ENCODE measurements at regions not wholly inside any gene's neighbourhood (a gene's known extent, or its start where the extent isn't known, plus 50 kb on each side); places are given as distances from the start of the nearest gene placed in this dataset.

DNA sequence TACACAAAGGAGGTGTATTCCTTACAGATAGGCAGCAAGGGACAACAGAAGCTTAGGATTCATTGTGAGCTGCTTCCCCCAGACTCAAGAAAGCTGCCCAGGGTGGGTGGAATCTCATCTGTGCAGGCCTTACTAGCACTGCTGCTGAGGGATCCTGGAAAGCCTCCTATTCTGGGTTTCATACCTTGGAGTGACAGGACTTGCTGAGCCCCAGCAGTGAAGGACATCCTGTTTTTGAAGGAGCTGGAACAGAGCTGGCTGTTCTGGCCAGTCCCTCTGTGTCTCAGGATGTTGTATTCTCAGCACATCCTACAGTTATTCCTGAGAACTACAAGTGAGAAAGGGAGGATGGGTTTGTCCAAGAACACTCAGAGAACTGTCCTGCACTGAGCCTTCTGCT, 486.3 kb downstream of the PTPRU start:
- FAIRE-seq (no peak), DNase-seq (ENCODE audit: low read depth in 1 of 2, low spot score in 1 of 2) (no peak), ATAC-seq (no peak)
- no peak for TF ChIP-seq RFX5 (IDR thresholded peaks at IDR 0.05)
- no peak for TF ChIP-seq NPAS2 (CRISPR knock-in tag; IDR thresholded peaks at IDR 0.05; ENCODE audit: borderline replicate concordance)
- TF ChIP-seq RCOR1 (IDR thresholded peaks at IDR 0.05; ENCODE audit: low read depth, low read length) = no peak
- TF ChIP-seq FOSL2 (IDR thresholded peaks at IDR 0.05) = no peak
- TF ChIP-seq FOSL2 (CRISPR knock-in tag; IDR thresholded peaks at IDR 0.05) = no peak
- TF ChIP-seq RNF2 (IDR thresholded peaks at IDR 0.05; ENCODE audit: borderline replicate concordance, low read depth) = no peak
- TF ChIP-seq ZC3H11A (IDR thresholded peaks at IDR 0.05) = no peak
- no peak for TF ChIP-seq RAD21 (conservative IDR thresholded peaks at IDR 0.05 in 1 of 2, IDR thresholded peaks at IDR 0.05 in 1 of 2)
- no peak for TF ChIP-seq POLR2A (IDR thresholded peaks at IDR 0.05; ENCODE audit: low read length)
- TF ChIP-seq, protein P1, sequence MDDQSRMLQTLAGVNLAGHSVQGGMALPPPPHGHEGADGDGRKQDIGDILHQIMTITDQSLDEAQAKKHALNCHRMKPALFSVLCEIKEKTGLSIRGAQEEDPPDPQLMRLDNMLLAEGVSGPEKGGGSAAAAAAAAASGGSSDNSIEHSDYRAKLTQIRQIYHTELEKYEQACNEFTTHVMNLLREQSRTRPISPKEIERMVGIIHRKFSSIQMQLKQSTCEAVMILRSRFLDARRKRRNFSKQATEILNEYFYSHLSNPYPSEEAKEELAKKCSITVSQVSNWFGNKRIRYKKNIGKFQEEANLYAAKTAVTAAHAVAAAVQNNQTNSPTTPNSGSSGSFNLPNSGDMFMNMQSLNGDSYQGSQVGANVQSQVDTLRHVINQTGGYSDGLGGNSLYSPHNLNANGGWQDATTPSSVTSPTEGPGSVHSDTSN (IDR thresholded peaks at IDR 0.05) = no peak
- TF ChIP-seq, protein P2, sequence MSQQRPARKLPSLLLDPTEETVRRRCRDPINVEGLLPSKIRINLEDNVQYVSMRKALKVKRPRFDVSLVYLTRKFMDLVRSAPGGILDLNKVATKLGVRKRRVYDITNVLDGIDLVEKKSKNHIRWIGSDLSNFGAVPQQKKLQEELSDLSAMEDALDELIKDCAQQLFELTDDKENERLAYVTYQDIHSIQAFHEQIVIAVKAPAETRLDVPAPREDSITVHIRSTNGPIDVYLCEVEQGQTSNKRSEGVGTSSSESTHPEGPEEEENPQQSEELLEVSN (IDR thresholded peaks at IDR 0.05; ENCODE audit: borderline replicate concordance, low read depth) = no peak
- H3K4me1 ChIP-seq = no peaks in the 10 kb centered on the region
- no peak overlapping the region for H3K4me2 ChIP-seq
- CTCF ChIA-PET = no interaction called here
- no peak overlapping the region for H3K4me3 ChIP-seq
- POLR2A ChIA-PET = no interaction called here
- H3K27ac ChIP-seq = no peak overlapping the region
- H3K9me3 ChIP-seq = no peaks in the 10 kb centered on the region; the same call in 2 of the 3 replicates

DNA sequence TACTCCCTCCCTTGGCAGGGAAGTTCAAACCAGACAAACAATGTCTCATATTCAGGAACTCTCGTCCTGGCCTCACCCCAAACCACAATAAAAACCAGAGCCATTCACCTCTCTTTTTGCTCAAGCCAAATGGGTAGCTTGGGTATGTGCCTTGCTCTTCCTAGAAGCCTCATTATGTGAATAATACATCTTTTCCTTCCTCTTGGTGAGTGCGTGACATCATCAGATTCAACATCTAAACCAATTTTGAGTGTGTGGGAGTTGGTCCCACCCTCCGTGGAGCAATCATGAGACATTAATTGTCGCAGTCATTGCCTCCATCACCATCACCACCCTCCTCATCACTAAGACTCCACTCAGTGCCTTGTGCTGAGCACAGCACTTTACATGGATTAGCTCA, 482.9 kb downstream of the PTPRU start:
- no peaks in the 10 kb centered on the region for H3K4me1 ChIP-seq
- POLR2A ChIA-PET = no interaction called here
- CTCF ChIA-PET = no interaction called here
- DNase-seq (ENCODE audit: low read depth in 1 of 2, low spot score in 1 of 2) (no peak), FAIRE-seq (no peak), ATAC-seq (no peak)
- H3K9me3 ChIP-seq = no peaks in the 10 kb centered on the region; the same call in 2 of the 3 replicates
- no peak overlapping the region for H3K4me2 ChIP-seq
- H3K27ac ChIP-seq = no peak overlapping the region
- TF ChIP-seq, protein P3, sequence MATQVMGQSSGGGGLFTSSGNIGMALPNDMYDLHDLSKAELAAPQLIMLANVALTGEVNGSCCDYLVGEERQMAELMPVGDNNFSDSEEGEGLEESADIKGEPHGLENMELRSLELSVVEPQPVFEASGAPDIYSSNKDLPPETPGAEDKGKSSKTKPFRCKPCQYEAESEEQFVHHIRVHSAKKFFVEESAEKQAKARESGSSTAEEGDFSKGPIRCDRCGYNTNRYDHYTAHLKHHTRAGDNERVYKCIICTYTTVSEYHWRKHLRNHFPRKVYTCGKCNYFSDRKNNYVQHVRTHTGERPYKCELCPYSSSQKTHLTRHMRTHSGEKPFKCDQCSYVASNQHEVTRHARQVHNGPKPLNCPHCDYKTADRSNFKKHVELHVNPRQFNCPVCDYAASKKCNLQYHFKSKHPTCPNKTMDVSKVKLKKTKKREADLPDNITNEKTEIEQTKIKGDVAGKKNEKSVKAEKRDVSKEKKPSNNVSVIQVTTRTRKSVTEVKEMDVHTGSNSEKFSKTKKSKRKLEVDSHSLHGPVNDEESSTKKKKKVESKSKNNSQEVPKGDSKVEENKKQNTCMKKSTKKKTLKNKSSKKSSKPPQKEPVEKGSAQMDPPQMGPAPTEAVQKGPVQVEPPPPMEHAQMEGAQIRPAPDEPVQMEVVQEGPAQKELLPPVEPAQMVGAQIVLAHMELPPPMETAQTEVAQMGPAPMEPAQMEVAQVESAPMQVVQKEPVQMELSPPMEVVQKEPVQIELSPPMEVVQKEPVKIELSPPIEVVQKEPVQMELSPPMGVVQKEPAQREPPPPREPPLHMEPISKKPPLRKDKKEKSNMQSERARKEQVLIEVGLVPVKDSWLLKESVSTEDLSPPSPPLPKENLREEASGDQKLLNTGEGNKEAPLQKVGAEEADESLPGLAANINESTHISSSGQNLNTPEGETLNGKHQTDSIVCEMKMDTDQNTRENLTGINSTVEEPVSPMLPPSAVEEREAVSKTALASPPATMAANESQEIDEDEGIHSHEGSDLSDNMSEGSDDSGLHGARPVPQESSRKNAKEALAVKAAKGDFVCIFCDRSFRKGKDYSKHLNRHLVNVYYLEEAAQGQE (IDR thresholded peaks at IDR 0.05) = no peak
- TF ChIP-seq ZSCAN20 (CRISPR knock-in tag; IDR thresholded peaks at IDR 0.05) = no peak
- peak; percentile 43 for TF ChIP-seq MAFK (IDR thresholded peaks at IDR 0.05; ENCODE audit: partially characterized antibody)
- TF ChIP-seq, protein P4, sequence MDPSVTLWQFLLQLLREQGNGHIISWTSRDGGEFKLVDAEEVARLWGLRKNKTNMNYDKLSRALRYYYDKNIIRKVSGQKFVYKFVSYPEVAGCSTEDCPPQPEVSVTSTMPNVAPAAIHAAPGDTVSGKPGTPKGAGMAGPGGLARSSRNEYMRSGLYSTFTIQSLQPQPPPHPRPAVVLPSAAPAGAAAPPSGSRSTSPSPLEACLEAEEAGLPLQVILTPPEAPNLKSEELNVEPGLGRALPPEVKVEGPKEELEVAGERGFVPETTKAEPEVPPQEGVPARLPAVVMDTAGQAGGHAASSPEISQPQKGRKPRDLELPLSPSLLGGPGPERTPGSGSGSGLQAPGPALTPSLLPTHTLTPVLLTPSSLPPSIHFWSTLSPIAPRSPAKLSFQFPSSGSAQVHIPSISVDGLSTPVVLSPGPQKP (IDR thresholded peaks at IDR 0.05; ENCODE audit: low read depth, low read length) = no peak
- TF ChIP-seq HEYL (CRISPR knock-in tag; IDR thresholded peaks at IDR 0.05) = no peak
- no peak for TF ChIP-seq EHF (CRISPR knock-in tag; IDR thresholded peaks at IDR 0.05)
- TF ChIP-seq CHD4 (IDR thresholded peaks at IDR 0.05; ENCODE audit: borderline replicate concordance) = no peak
- no peak overlapping the region for H3K4me3 ChIP-seq
- WGBS (ENCODE audit: missing lambda C conversion rate) = 24% methylated on average over 4 of the region's 4 CpGs

DNA sequence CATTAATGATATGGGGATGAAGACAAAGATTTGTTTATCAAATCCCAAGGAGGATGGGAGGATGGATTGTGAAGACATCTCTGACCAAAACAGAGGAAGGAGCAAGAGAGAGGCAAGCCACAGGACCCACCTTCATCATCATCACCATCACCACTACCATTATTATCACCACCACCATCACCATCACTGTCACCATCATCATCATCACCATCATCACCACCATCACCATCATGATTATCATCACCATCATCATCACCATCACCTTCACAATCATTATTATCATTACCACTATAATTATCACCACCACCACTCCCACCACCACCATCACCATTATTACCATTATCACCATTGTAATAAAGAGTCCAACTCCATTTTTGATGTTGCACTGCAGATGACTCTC, 482.5 kb downstream of the PTPRU start:
- Histone ChIP-seq H3K4me3 (no peak overlapping the region), H3K4me1 (no peaks in the 10 kb centered on the region), H3K27ac (no peak overlapping the region), H3K4me2 (no peak overlapping the region), H3K9me3 (no peaks in the 10 kb centered on the region; the same call in 2 of the 3 replicates)
- TF ChIP-seq HOXA7 (CRISPR knock-in tag; IDR thresholded peaks at IDR 0.05) (no peak), HOXB13 (CRISPR knock-in tag; IDR thresholded peaks at IDR 0.05; ENCODE audit: low read depth) (no peak), CBX2 (IDR thresholded peaks at IDR 0.05; ENCODE audit: borderline replicate concordance, low read depth) (no peak), ZFP36 (IDR thresholded peaks at IDR 0.05; ENCODE audit: borderline replicate concordance, partially characterized antibody) (no peak), RAD21 (conservative IDR thresholded peaks at IDR 0.05 in 1 of 2, IDR thresholded peaks at IDR 0.05 in 1 of 2) (no peak)
- TF ChIP-seq, protein P5, sequence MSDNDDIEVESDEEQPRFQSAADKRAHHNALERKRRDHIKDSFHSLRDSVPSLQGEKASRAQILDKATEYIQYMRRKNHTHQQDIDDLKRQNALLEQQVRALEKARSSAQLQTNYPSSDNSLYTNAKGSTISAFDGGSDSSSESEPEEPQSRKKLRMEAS (IDR thresholded peaks at IDR 0.05) = no peak
- TF ChIP-seq, protein P4 (IDR thresholded peaks at IDR 0.05; ENCODE audit: low read depth, low read length) = no peak
- ChIA-PET POLR2A (no interaction called here), CTCF (no interaction called here)
- no peak for DNase-seq (ENCODE audit: low read depth in 1 of 2, low spot score in 1 of 2)
- FAIRE-seq = no peak
- no peak for ATAC-seq
